ENCODE measurements at regions not wholly inside any gene's neighbourhood (a gene's known extent, or its start where the extent isn't known, plus 50 kb on each side); places are given as distances from the start of the nearest gene placed in this dataset.

DNA sequence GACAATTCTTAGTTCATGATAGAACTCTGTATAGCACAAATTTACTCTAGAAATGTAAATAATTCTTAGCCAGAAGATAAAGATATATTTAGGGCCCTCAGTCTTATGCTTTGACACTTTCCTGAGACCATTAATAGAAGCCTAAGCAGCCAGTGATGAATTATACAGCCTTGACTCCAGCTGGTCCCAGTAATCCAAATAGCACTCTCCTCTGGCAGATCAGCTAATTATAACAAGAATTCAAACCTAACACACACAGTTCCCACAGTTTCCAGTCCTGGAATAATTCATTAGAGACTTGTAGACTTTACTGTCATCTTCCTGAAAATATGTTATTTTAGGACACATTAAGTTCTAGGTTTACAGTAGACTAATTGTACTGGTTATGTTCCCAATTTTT, 50.4 kb downstream of the SHOC1 start:
- Histone ChIP-seq H2AFZ (no peak overlapping the region), H3K4me3 (no peak overlapping the region), H3F3A (replicated peaks; ENCODE audit: low read depth) (no peaks in the 10 kb centered on the region), H3K36me3 (ENCODE audit: insufficient read depth) (no peaks in the 10 kb centered on the region), H3K79me2 (replicated peaks; ENCODE audit: insufficient read depth) (no peaks in the 10 kb centered on the region), H3K27me3 (ENCODE audit: insufficient read depth) (no peaks in the 10 kb centered on the region), H3K9me2 (ENCODE audit: insufficient read depth) (no peaks in the 10 kb centered on the region), H3K27ac (ENCODE audit: low read depth) (no peak overlapping the region), H3K4me1 (ENCODE audit: insufficient read depth) (no peaks in the 10 kb centered on the region), H4K20me1 (replicated peaks; ENCODE audit: insufficient read depth) (no peaks in the 10 kb centered on the region; the same call in 1 of the 2 replicates), H3K4me2 (no peak overlapping the region)
- no peak for DNase-seq (ENCODE audit: low spot score)
- Mint-ChIP-seq H3K27me3 (ENCODE audit: insufficient read depth, low read depth, poor library complexity) (peaks cover 2% of the 10 kb centered on the region), H3K9me3 (no peaks in the 10 kb centered on the region), H3K4me1 (no peaks in the 10 kb centered on the region), H3K4me3 (no peak overlapping the region), H3K27ac (no peak overlapping the region), H3K36me3 (ENCODE audit: low read depth) (no peaks in the 10 kb centered on the region)
- TF ChIP-seq, protein P1, sequence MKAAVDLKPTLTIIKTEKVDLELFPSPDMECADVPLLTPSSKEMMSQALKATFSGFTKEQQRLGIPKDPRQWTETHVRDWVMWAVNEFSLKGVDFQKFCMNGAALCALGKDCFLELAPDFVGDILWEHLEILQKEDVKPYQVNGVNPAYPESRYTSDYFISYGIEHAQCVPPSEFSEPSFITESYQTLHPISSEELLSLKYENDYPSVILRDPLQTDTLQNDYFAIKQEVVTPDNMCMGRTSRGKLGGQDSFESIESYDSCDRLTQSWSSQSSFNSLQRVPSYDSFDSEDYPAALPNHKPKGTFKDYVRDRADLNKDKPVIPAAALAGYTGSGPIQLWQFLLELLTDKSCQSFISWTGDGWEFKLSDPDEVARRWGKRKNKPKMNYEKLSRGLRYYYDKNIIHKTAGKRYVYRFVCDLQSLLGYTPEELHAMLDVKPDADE (IDR thresholded peaks at IDR 0.05): no peak
- TF ChIP-seq, protein P2, sequence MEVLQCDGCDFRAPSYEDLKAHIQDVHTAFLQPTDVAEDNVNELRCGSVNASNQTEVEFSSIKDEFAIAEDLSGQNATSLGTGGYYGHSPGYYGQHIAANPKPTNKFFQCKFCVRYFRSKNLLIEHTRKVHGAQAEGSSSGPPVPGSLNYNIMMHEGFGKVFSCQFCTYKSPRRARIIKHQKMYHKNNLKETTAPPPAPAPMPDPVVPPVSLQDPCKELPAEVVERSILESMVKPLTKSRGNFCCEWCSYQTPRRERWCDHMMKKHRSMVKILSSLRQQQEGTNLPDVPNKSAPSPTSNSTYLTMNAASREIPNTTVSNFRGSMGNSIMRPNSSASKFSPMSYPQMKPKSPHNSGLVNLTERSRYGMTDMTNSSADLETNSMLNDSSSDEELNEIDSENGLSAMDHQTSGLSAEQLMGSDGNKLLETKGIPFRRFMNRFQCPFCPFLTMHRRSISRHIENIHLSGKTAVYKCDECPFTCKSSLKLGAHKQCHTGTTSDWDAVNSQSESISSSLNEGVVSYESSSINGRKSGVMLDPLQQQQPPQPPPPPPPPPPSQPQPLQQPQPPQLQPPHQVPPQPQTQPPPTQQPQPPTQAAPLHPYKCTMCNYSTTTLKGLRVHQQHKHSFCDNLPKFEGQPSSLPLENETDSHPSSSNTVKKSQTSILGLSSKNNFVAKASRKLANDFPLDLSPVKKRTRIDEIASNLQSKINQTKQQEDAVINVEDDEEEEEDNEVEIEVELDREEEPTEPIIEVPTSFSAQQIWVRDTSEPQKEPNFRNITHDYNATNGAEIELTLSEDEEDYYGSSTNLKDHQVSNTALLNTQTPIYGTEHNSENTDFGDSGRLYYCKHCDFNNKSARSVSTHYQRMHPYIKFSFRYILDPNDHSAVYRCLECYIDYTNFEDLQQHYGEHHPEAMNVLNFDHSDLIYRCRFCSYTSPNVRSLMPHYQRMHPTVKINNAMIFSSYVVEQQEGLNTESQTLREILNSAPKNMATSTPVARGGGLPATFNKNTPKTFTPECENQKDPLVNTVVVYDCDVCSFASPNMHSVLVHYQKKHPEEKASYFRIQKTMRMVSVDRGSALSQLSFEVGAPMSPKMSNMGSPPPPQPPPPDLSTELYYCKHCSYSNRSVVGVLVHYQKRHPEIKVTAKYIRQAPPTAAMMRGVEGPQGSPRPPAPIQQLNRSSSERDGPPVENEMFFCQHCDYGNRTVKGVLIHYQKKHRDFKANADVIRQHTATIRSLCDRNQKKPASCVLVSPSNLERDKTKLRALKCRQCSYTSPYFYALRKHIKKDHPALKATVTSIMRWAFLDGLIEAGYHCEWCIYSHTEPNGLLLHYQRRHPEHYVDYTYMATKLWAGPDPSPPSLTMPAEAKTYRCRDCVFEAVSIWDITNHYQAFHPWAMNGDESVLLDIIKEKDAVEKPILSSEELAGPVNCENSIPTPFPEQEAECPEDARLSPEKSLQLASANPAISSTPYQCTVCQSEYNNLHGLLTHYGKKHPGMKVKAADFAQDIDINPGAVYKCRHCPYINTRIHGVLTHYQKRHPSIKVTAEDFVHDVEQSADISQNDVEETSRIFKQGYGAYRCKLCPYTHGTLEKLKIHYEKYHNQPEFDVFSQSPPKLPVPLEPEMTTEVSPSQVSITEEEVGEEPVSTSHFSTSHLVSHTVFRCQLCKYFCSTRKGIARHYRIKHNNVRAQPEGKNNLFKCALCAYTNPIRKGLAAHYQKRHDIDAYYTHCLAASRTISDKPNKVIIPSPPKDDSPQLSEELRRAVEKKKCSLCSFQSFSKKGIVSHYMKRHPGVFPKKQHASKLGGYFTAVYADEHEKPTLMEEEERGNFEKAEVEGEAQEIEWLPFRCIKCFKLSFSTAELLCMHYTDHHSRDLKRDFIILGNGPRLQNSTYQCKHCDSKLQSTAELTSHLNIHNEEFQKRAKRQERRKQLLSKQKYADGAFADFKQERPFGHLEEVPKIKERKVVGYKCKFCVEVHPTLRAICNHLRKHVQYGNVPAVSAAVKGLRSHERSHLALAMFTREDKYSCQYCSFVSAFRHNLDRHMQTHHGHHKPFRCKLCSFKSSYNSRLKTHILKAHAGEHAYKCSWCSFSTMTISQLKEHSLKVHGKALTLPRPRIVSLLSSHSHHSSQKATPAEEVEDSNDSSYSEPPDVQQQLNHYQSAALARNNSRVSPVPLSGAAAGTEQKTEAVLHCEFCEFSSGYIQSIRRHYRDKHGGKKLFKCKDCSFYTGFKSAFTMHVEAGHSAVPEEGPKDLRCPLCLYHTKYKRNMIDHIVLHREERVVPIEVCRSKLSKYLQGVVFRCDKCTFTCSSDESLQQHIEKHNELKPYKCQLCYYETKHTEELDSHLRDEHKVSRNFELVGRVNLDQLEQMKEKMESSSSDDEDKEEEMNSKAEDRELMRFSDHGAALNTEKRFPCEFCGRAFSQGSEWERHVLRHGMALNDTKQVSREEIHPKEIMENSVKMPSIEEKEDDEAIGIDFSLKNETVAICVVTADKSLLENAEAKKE (CRISPR knock-in tag; IDR thresholded peaks at IDR 0.05): no peak
- TF ChIP-seq, protein P3, sequence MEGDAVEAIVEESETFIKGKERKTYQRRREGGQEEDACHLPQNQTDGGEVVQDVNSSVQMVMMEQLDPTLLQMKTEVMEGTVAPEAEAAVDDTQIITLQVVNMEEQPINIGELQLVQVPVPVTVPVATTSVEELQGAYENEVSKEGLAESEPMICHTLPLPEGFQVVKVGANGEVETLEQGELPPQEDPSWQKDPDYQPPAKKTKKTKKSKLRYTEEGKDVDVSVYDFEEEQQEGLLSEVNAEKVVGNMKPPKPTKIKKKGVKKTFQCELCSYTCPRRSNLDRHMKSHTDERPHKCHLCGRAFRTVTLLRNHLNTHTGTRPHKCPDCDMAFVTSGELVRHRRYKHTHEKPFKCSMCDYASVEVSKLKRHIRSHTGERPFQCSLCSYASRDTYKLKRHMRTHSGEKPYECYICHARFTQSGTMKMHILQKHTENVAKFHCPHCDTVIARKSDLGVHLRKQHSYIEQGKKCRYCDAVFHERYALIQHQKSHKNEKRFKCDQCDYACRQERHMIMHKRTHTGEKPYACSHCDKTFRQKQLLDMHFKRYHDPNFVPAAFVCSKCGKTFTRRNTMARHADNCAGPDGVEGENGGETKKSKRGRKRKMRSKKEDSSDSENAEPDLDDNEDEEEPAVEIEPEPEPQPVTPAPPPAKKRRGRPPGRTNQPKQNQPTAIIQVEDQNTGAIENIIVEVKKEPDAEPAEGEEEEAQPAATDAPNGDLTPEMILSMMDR (conservative IDR thresholded peaks at IDR 0.05; ENCODE audit: low read depth in 2 of 2): no peak
- ATAC-seq: no peak

Data from GM23338 (cell line).